ENCODE measurements at regions not wholly inside any gene's neighbourhood (a gene's known extent, or its start where the extent isn't known, plus 50 kb on each side); places are given as distances from the start of the nearest gene placed in this dataset.

DNA sequence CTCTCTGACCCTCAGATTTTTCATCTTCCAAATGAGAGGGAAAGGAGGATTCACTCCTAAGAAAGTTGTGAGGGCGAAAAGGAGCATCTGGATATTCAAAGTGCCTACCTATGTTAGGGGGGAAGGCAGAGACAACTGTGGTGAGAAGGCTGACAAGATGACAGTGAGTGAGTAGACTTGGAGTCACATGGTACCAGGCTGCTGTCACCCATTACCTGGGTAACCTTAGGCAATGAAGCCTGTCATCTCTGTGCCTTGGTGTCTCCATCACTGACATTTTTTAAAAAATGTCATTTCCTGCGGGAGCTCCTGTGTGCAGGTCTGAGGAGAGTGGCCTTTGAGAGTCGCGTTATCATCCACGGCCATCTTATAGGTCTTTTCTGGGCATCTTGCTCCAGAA is 124.0 kb downstream of the MAF start:
- H3K4me3 Mint-ChIP-seq: no peak overlapping the region
- ChIA-PET CTCF (interaction anchor here (1.4 kb wide), 1 partner anchor 126 kb away, joined by 3 read pairs; no protein-coding TSS in a partner anchor), POLR2A (no interaction called here)
- TF ChIP-seq, protein P1, sequence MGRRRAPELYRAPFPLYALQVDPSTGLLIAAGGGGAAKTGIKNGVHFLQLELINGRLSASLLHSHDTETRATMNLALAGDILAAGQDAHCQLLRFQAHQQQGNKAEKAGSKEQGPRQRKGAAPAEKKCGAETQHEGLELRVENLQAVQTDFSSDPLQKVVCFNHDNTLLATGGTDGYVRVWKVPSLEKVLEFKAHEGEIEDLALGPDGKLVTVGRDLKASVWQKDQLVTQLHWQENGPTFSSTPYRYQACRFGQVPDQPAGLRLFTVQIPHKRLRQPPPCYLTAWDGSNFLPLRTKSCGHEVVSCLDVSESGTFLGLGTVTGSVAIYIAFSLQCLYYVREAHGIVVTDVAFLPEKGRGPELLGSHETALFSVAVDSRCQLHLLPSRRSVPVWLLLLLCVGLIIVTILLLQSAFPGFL (CRISPR knock-in tag; IDR thresholded peaks at IDR 0.05; ENCODE audit: borderline replicate concordance): no peak
- TF ChIP-seq, protein P2, sequence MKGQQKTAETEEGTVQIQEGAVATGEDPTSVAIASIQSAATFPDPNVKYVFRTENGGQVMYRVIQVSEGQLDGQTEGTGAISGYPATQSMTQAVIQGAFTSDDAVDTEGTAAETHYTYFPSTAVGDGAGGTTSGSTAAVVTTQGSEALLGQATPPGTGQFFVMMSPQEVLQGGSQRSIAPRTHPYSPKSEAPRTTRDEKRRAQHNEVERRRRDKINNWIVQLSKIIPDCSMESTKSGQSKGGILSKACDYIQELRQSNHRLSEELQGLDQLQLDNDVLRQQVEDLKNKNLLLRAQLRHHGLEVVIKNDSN (CRISPR knock-in tag; IDR thresholded peaks at IDR 0.05): no peak
- no peak for TF ChIP-seq FOXJ3 (CRISPR knock-in tag; IDR thresholded peaks at IDR 0.05; ENCODE audit: borderline replicate concordance)
- TF ChIP-seq SMAD3 (CRISPR knock-in tag; IDR thresholded peaks at IDR 0.05; ENCODE audit: borderline replicate concordance): no peak
- ATAC-seq (no peak), DNase-seq (ENCODE audit: low spot score) (no peak)
- H3K27ac Mint-ChIP-seq: no peak overlapping the region
- H3K36me3 Mint-ChIP-seq: no peaks in the 10 kb centered on the region
- H3K9me3 Mint-ChIP-seq: no peaks in the 10 kb centered on the region
- H3K4me1 Mint-ChIP-seq: no peaks in the 10 kb centered on the region; the same call in 1 of the 2 replicates
- no peaks in the 10 kb centered on the region for H3K27me3 Mint-ChIP-seq (ENCODE audit: low read depth)

DNA sequence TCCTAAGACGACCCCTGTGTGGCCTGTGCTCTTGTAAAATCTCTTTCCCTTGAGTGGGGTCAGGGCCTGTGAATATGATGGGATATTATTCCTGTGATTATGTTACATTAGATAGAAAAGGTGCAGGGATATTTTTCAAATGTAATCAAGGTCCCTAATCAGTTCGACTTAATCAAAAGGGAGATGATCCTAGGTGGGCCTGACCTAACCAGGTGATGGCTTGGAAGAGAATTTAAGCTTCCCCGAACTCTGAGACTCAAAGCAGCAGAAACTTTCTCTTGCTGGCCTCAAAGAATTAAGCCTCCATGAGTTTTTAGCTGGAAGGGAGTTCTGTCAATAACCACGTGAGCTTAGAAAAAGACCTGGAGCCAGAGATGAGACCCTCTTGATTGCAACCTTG is 124.7 kb downstream of the MAF start:
- DNase-seq (ENCODE audit: low spot score) (no peak), ATAC-seq (no peak)
- H3K9me3 Mint-ChIP-seq: no peaks in the 10 kb centered on the region
- H3K36me3 Mint-ChIP-seq: no peaks in the 10 kb centered on the region
- POLR2A ChIA-PET: no interaction called here
- H3K27ac Mint-ChIP-seq: no peak overlapping the region
- H3K4me1 Mint-ChIP-seq: no peaks in the 10 kb centered on the region; the same call in 1 of the 2 replicates
- no peak overlapping the region for H3K4me3 Mint-ChIP-seq
- H3K27me3 Mint-ChIP-seq (ENCODE audit: low read depth): no peaks in the 10 kb centered on the region
- CTCF ChIA-PET: no interaction called here
- TF ChIP-seq ZNF423 (CRISPR knock-in tag; IDR thresholded peaks at IDR 0.05) (no peak), TEAD1 (CRISPR knock-in tag; IDR thresholded peaks at IDR 0.05) (no peak), FOXP1 (CRISPR knock-in tag; IDR thresholded peaks at IDR 0.05; ENCODE audit: borderline replicate concordance) (no peak), GTF2I (CRISPR knock-in tag; conservative IDR thresholded peaks at IDR 0.05) (no peak), SMAD4 (CRISPR knock-in tag; IDR thresholded peaks at IDR 0.05) (no peak), KAT7 (CRISPR knock-in tag; IDR thresholded peaks at IDR 0.05; ENCODE audit: borderline replicate concordance) (no peak), GRHL2 (CRISPR knock-in tag; IDR thresholded peaks at IDR 0.05; ENCODE audit: insufficient replicate concordance, severe bottlenecking) (no peak)
- TF ChIP-seq, protein P3, sequence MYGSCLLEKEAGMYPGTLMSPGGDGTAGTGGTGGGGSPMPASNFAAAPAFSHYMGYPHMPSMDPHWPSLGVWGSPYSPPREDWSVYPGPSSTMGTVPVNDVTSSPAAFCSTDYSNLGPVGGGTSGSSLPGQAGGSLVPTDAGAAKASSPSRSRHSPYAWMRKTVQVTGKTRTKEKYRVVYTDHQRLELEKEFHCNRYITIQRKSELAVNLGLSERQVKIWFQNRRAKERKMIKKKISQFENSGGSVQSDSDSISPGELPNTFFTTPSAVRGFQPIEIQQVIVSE (CRISPR knock-in tag; IDR thresholded peaks at IDR 0.05; ENCODE audit: borderline replicate concordance): no peak
- TF ChIP-seq, protein P4, sequence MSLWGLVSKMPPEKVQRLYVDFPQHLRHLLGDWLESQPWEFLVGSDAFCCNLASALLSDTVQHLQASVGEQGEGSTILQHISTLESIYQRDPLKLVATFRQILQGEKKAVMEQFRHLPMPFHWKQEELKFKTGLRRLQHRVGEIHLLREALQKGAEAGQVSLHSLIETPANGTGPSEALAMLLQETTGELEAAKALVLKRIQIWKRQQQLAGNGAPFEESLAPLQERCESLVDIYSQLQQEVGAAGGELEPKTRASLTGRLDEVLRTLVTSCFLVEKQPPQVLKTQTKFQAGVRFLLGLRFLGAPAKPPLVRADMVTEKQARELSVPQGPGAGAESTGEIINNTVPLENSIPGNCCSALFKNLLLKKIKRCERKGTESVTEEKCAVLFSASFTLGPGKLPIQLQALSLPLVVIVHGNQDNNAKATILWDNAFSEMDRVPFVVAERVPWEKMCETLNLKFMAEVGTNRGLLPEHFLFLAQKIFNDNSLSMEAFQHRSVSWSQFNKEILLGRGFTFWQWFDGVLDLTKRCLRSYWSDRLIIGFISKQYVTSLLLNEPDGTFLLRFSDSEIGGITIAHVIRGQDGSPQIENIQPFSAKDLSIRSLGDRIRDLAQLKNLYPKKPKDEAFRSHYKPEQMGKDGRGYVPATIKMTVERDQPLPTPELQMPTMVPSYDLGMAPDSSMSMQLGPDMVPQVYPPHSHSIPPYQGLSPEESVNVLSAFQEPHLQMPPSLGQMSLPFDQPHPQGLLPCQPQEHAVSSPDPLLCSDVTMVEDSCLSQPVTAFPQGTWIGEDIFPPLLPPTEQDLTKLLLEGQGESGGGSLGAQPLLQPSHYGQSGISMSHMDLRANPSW (CRISPR knock-in tag; conservative IDR thresholded peaks at IDR 0.05; ENCODE audit: low read depth): no peak
- TF ChIP-seq, protein P5, sequence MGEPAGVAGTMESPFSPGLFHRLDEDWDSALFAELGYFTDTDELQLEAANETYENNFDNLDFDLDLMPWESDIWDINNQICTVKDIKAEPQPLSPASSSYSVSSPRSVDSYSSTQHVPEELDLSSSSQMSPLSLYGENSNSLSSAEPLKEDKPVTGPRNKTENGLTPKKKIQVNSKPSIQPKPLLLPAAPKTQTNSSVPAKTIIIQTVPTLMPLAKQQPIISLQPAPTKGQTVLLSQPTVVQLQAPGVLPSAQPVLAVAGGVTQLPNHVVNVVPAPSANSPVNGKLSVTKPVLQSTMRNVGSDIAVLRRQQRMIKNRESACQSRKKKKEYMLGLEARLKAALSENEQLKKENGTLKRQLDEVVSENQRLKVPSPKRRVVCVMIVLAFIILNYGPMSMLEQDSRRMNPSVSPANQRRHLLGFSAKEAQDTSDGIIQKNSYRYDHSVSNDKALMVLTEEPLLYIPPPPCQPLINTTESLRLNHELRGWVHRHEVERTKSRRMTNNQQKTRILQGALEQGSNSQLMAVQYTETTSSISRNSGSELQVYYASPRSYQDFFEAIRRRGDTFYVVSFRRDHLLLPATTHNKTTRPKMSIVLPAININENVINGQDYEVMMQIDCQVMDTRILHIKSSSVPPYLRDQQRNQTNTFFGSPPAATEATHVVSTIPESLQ (CRISPR knock-in tag; IDR thresholded peaks at IDR 0.05): no peak
- TF ChIP-seq, protein P6, sequence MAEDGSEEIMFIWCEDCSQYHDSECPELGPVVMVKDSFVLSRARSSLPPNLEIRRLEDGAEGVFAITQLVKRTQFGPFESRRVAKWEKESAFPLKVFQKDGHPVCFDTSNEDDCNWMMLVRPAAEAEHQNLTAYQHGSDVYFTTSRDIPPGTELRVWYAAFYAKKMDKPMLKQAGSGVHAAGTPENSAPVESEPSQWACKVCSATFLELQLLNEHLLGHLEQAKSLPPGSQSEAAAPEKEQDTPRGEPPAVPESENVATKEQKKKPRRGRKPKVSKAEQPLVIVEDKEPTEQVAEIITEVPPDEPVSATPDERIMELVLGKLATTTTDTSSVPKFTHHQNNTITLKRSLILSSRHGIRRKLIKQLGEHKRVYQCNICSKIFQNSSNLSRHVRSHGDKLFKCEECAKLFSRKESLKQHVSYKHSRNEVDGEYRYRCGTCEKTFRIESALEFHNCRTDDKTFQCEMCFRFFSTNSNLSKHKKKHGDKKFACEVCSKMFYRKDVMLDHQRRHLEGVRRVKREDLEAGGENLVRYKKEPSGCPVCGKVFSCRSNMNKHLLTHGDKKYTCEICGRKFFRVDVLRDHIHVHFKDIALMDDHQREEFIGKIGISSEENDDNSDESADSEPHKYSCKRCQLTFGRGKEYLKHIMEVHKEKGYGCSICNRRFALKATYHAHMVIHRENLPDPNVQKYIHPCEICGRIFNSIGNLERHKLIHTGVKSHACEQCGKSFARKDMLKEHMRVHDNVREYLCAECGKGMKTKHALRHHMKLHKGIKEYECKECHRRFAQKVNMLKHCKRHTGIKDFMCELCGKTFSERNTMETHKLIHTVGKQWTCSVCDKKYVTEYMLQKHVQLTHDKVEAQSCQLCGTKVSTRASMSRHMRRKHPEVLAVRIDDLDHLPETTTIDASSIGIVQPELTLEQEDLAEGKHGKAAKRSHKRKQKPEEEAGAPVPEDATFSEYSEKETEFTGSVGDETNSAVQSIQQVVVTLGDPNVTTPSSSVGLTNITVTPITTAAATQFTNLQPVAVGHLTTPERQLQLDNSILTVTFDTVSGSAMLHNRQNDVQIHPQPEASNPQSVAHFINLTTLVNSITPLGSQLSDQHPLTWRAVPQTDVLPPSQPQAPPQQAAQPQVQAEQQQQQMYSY (CRISPR knock-in tag; IDR thresholded peaks at IDR 0.05): no peak
- TF ChIP-seq, protein P7, sequence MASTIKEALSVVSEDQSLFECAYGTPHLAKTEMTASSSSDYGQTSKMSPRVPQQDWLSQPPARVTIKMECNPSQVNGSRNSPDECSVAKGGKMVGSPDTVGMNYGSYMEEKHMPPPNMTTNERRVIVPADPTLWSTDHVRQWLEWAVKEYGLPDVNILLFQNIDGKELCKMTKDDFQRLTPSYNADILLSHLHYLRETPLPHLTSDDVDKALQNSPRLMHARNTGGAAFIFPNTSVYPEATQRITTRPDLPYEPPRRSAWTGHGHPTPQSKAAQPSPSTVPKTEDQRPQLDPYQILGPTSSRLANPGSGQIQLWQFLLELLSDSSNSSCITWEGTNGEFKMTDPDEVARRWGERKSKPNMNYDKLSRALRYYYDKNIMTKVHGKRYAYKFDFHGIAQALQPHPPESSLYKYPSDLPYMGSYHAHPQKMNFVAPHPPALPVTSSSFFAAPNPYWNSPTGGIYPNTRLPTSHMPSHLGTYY (CRISPR knock-in tag; IDR thresholded peaks at IDR 0.05): no peak
- TF ChIP-seq, protein P8, sequence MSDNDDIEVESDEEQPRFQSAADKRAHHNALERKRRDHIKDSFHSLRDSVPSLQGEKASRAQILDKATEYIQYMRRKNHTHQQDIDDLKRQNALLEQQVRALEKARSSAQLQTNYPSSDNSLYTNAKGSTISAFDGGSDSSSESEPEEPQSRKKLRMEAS (CRISPR knock-in tag; IDR thresholded peaks at IDR 0.05): no peak
- TF ChIP-seq, protein P9, sequence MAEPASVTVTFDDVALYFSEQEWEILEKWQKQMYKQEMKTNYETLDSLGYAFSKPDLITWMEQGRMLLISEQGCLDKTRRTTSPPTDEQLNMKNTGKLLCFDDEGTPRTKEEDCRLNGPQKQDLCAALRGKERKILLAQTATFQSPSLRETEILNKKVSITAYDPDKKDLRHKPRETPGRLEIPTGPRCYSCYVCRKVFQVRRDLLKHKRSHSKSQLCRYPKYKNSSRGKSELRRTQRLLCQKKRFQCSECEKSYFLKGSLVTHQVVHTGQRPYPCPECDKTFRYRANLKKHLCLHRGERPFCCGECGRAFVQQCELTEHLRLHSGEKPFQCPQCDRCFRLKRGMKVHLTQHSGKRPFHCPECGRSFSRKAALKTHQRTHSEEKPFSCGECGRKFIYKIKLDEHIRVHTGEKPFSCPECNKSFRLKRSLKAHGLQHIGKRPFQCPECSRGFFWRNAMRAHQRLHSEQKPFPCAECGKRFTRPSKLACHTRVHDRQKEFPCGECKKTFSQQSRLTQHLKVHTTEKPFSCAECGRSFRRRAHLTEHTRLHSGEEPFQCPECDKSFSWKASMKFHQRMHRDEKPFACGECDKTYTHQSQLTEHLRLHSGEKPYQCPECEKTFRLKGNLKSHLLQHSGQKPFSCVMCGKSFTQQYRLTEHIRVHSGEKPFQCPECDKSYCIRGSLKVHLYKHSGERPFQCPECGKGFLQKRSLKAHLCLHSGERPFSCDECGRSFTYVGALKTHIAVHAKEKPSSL (CRISPR knock-in tag; conservative IDR thresholded peaks at IDR 0.05): no peak
- TF ChIP-seq, protein P1 (CRISPR knock-in tag; IDR thresholded peaks at IDR 0.05; ENCODE audit: borderline replicate concordance): no peak
